ENCODE measurements at regions not wholly inside any gene's neighbourhood (a gene's known extent, or its start where the extent isn't known, plus 50 kb on each side); places are given as distances from the start of the nearest gene placed in this dataset.

GRCh38 chr1:194374649-194375048, 1188.2 kb upstream of the B3GALT2 start:
- TF ChIP-seq GATA3 (IDR thresholded peaks at IDR 0.05; ENCODE audit: low read depth, low read length) (no peak), GATA2 (IDR thresholded peaks at IDR 0.05; ENCODE audit: low read depth, low read length) (no peak)

GRCh38 chr1:194372266-194372665, 1185.9 kb upstream of the B3GALT2 start:
- TF ChIP-seq GATA3 (IDR thresholded peaks at IDR 0.05; ENCODE audit: low read depth, low read length) (no peak), GATA2 (IDR thresholded peaks at IDR 0.05; ENCODE audit: low read depth, low read length) (no peak)

DNA sequence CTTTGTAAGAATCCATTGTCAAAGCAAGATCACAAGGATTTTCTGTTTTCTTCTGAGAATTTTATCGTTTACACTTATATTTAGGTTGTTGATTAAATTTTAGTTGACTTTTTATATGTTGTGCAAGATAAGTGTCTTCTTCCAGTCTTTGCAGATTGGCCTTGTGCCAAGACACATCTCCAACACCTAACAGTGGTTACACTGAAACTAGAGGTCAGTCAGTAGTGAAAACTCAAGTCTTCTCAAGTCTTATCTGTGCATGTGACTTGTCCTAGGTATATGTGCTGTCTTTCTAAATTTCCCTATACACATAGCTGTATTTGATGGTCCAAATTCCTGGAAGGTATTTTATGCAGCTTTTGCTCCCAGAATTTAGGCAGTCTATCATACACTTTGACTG, 1183.2 kb upstream of the B3GALT2 start:
- TF ChIP-seq GATA2 (IDR thresholded peaks at IDR 0.05; ENCODE audit: low read depth, low read length) (no peak), GATA3 (IDR thresholded peaks at IDR 0.05; ENCODE audit: low read depth, low read length) (no peak)

GRCh38 chr1:194369060-194369459, 1182.6 kb upstream of the B3GALT2 start:
- no peak for TF ChIP-seq GATA3 (IDR thresholded peaks at IDR 0.05; ENCODE audit: low read depth, low read length)
- no peak for TF ChIP-seq GATA2 (IDR thresholded peaks at IDR 0.05; ENCODE audit: low read depth, low read length)

DNA sequence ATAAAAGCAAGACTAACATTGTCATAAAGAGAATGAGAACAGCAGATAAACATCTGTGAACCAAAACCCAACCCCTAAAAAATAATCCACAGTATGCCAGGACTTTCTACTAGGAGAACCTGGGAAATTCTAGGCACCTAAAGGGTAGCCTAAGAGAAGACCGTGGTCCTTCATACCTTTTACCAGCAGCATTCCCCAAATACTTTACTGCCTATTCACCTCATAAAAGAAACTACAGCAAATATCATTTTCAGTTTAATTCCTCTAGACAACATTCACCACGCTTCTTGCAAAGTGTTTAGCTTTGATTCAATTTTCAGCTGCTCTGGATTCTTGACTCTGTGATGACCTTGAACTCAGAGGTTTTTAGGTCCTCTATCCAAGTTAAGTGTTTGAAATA, 1180.7 kb upstream of the B3GALT2 start:
- TF ChIP-seq GATA3 (IDR thresholded peaks at IDR 0.05; ENCODE audit: low read depth, low read length) (no peak), GATA2 (IDR thresholded peaks at IDR 0.05; ENCODE audit: low read depth, low read length) (no peak)

DNA sequence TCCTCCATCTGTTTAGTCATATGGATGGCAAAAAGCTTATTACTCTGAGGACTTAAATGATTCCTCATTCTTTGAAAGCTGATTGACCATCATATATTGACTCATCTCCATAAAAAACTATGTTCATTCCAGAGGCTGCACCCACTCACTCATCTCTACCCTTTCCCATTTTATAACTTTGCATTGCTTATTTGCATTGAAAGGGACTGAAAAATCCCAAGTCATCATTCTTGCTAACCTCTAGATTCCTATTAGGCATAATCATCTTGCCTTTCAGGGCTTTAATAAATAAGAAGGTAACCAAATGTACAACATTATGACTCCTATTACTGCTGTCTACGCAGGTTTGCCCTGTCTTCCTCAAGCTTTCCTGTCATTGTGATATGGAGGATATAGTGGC, 1180.3 kb upstream of the B3GALT2 start:
- no peak for TF ChIP-seq GATA2 (IDR thresholded peaks at IDR 0.05; ENCODE audit: low read depth, low read length)

DNA sequence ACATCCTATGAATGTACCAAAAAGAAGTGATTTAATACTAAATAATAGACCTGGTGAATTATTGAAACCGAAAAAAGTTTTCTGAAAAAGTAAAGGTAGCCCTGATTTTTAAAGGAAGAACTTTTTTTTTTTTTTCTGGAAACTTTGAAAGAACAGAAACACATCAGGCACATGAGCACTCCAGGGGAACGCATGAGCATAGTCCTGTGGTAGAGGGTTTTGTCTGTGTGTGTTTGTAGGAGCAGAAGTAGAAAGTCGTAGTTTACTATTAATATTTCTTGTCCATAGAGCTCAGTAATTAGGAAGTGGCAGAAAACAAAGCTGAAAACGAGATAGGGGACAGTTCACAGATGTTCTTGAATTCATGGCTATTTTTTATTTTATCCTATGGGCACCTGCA, 1175.9 kb upstream of the B3GALT2 start:
- TF ChIP-seq GATA2 (IDR thresholded peaks at IDR 0.05; ENCODE audit: low read depth, low read length) (no peak), GATA3 (IDR thresholded peaks at IDR 0.05; ENCODE audit: low read depth, low read length) (no peak)

DNA sequence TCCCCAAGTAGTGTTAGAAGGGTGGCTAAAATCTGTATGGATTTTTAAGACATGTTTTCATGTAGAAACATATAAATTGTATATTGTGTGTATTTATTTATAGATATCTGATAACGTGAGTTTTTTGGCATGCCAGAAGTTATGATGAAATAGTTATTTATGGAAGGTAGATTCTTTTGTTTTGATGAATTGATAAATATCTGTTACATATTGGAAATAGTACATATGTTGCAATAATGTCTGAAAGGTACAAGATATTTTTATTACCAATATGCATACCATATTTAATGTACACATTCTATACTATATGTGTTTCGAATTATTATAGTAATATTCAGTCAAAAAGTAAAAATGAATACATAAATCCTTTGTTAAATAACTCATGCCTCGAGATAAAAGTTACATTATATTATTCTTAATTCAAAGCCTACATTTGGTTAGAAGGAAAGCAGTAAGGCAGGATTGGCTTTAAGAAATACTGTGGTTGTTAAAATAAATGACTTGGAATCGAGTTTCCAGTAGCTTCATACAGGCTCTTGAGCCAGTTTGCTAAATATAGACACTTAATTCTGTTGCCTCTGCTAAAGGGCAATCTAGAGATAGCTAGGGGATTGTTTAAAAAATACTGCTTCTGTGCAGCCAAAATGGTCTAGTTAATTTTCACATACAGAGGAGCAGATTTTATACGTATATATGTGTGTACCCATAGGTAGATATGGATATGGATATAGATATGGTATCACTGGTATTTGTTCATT, 1175.1 kb upstream of the B3GALT2 start:
- no peak for TF ChIP-seq GATA3 (IDR thresholded peaks at IDR 0.05; ENCODE audit: low read depth, low read length)
- no peak for TF ChIP-seq GATA2 (IDR thresholded peaks at IDR 0.05; ENCODE audit: low read depth, low read length)

DNA sequence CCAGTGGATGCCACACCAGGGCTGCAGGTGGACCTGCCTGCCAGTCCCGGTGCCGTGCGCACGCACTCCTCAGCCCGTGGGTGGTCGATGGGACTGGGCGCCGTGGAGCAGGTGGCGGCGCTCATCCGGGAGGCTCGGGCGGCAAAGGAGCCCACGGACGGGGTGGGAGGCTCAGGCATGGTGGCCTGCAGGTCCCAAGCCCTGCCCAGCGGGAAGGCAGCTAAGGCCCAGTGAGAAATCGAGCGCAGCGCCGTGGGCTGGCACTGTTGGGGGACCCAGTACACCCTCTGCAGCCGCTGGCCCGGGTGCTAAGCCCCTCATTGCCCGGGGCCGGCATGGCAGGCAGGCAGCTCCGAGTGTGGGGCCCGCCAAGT, 1171.8 kb upstream of the B3GALT2 start:
- TF ChIP-seq GATA3 (IDR thresholded peaks at IDR 0.05; ENCODE audit: low read depth, low read length): no peak
- TF ChIP-seq GATA2 (IDR thresholded peaks at IDR 0.05; ENCODE audit: low read depth, low read length): no peak

DNA sequence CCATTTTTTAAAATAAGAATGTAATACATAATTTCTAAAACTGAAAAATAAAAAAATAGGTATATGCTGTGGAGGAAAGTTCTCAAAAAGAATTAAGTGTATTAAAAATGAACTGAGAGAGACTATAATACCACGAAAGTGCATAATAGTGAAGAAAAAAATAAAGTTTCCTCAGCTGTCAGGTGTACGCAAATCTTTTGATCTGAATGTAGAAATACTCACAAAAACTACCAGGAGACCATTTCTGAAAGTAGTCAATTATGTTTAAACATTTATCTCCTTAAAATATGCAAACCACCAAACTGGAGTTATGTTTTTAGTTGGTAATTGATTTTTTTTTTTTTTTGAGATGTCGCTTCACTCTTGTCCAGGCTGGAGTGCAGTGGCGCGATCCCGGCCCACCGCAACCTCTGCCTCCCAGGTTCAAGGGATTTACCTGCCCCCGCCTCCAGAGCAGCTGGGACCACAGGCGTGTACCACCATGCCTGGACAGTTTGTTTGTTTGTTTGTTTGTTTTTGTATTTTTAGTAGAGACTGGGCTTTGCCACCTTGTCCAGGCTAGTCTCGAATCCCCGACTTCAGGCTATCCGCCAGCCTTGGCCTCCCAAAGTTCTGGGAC, 1169.2 kb upstream of the B3GALT2 start:
- TF ChIP-seq GATA2 (IDR thresholded peaks at IDR 0.05; ENCODE audit: low read depth, low read length): no peak
- TF ChIP-seq GATA3 (IDR thresholded peaks at IDR 0.05; ENCODE audit: low read depth, low read length): no peak

DNA sequence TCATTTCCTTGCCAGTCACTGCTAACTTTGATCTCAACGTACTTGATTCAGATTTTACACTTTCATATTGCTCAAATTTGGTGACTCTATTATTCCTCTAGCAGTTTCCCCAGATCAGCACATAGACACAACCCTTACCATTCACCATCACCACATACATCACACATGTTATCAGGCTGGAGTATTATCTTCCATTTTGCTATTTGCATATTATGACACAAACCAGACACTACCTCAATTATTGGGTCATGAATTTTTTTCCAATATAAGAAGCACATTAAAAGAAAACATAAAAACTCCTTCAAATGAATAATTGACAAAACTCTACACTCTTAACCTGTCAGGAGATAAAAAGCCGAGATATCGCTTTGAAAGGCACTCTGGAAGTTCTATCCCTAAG, 1166.7 kb upstream of the B3GALT2 start:
- TF ChIP-seq GATA2 (IDR thresholded peaks at IDR 0.05; ENCODE audit: low read depth, low read length): no peak
- TF ChIP-seq GATA3 (IDR thresholded peaks at IDR 0.05; ENCODE audit: low read depth, low read length): peak; percentile 59; the same call in 1 of the 2 replicates

DNA sequence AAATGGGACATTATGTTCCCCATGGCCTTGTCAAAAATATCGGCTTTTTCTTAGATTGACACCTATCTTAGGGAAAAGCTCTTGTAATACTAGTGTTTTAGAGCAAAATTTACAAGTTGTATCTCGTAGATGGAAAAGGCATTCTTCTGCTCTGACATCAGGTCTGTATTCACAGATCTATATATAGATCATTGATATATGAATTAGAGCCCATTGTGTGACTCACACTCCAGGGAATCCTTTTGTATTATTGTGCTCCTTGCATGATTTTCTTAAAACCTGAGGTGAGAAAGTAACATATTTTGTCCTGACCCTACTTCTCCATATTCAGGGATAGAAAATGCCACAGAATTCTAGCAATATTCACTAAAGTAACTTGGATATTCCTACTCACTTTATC, 1160.8 kb upstream of the B3GALT2 start:
- TF ChIP-seq GATA2 (IDR thresholded peaks at IDR 0.05; ENCODE audit: low read depth, low read length) (no peak), GATA3 (IDR thresholded peaks at IDR 0.05; ENCODE audit: low read depth, low read length) (no peak)

GRCh38 chr1:194342484-194343262, 1156.3 kb upstream of the B3GALT2 start:
- no peak for TF ChIP-seq GATA2 (IDR thresholded peaks at IDR 0.05; ENCODE audit: low read depth, low read length)
- TF ChIP-seq GATA3 (IDR thresholded peaks at IDR 0.05; ENCODE audit: low read depth, low read length): no peak

- no peak for TF ChIP-seq GATA2 (IDR thresholded peaks at IDR 0.05; ENCODE audit: low read depth, low read length)
- no peak for TF ChIP-seq GATA3 (IDR thresholded peaks at IDR 0.05; ENCODE audit: low read depth, low read length)
These were observed 1155.2 kb upstream of the B3GALT2 start for GRCh38 chr1:194341587-194341986.

DNA sequence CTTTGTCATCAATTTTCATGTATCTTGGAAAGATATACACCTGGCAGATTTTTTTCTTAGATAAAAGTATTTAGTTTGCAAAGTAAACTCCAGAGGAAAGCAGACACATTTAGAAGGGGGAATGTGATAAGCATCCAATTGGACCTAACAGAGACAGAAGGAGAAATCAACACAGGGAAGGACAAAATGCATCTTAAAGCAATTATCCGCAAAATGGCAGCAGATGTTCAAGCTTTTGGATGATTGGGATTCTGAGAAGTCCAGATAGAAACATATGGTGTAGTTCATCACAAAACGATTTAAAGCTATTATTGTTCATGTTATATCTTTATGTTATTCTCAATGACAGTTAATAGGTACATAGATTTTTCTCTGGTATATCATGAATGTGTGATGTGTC, 1153.1 kb upstream of the B3GALT2 start:
- TF ChIP-seq GATA3 (IDR thresholded peaks at IDR 0.05; ENCODE audit: low read depth, low read length) (0 out of 2 replicates have a peak, but pooled peaks have one; percentile 25), GATA2 (IDR thresholded peaks at IDR 0.05; ENCODE audit: low read depth, low read length) (0 out of 2 replicates have a peak, but pooled peaks have one; percentile 13)
